Ovary (tissue), 3 donors: ENCODE measurements at regions not wholly inside any gene's neighbourhood (a gene's known extent, or its start where the extent isn't known, plus 50 kb on each side); places are given as distances from the start of the nearest gene placed in this dataset.

Experiments
- EP300 ChIP-seq: sonication (generic); formaldehyde crosslinking; IDR thresholded peaks from one replicate; pipeline ENCODE4 v1.6.1; 2017; ENCODE audit warnings: antibody characterized with exemption
- POLR2A ChIP-seq: fragments of 450-650 bp; IDR thresholded peaks from one replicate; pipeline ENCODE4 v1.6.1; 2017; ENCODE audit warnings: antibody characterized with exemption, mild to moderate bottlenecking, moderate library complexity
- TF ChIP-seq, protein P1 (sequence below), 3 donors: fragments of 450-650 bp in 2 of 3; fragments of 200-600 bp in 1 of 3; IDR thresholded peaks; one replicate each; pipeline versions ENCODE4 v1.5.1 to v1.8.0; 2016 to 2022; ENCODE audit warnings: antibody characterized with exemption in 3 of 3, mild to moderate bottlenecking in 1 of 3
- donor health status: DM: no; HTN: no; CAD: no.

DNA sequence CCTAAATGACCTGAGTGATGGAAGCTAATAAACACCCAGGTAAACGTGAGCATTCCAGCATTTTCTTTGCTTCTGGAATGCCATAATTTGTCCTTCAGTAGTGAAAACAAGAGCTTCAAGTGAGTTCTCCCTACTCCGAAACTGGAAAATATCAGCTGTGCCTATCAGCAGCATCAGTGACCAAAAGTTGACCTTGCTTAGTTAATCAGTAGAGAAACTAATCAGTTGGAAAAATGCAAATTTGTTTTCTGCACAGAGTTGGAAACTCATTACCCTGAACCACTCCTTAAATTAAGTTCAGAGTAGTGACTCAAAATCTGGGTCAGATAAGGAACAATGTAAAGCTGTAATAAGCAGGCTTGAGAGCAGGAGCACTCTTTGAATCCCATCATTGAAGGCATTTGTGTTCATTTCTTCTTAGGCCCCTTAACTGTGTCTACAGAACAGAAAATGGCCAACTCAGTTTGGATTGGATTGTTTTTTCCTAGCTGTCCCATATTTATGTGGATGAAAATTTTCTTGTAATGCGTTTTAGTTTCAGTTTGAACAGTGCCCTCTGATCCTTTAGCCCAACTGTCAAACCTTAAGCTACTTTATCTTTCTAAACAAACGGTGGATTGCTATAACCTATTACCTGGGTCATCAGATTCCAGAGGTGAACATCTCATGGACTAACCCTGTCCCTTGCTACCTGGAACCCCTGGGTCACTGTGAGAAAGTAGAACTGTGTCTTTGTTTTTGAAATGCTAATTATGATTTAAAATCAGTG, 290.4 kb downstream of the TOX3 start:
- TF ChIP-seq POLR2A (no peak), EP300 (no peak)
- TF ChIP-seq, protein P1, sequence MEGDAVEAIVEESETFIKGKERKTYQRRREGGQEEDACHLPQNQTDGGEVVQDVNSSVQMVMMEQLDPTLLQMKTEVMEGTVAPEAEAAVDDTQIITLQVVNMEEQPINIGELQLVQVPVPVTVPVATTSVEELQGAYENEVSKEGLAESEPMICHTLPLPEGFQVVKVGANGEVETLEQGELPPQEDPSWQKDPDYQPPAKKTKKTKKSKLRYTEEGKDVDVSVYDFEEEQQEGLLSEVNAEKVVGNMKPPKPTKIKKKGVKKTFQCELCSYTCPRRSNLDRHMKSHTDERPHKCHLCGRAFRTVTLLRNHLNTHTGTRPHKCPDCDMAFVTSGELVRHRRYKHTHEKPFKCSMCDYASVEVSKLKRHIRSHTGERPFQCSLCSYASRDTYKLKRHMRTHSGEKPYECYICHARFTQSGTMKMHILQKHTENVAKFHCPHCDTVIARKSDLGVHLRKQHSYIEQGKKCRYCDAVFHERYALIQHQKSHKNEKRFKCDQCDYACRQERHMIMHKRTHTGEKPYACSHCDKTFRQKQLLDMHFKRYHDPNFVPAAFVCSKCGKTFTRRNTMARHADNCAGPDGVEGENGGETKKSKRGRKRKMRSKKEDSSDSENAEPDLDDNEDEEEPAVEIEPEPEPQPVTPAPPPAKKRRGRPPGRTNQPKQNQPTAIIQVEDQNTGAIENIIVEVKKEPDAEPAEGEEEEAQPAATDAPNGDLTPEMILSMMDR (IDR thresholded peaks at IDR 0.05), result no peak
